Gastroesophageal sphincter (tissue), 3 donors: ENCODE measurements at regions not wholly inside any gene's neighbourhood (a gene's known extent, or its start where the extent isn't known, plus 50 kb on each side); places are given as distances from the start of the nearest gene placed in this dataset.

Experiments
- CTCF ChIP-seq, 4 experiments: fragments of 200-600 bp in 2 of 4; fragments of 450-650 bp in 2 of 4; sonication (generic) in 1 of 4; IDR thresholded peaks; one replicate each; pipeline ENCODE4 v1.5.1; 2017 to 2019; ENCODE audit warnings: antibody characterized with exemption in 4 of 4, mild to moderate bottlenecking in 2 of 4, moderate library complexity in 2 of 4
- EP300 ChIP-seq: sonication (generic); formaldehyde crosslinking; IDR thresholded peaks from one replicate; pipeline ENCODE4 v1.6.1; 2017; ENCODE audit warnings: antibody characterized with exemption, mild to moderate bottlenecking
- POLR2A ChIP-seq, 2 donors: fragments of 450-650 bp; IDR thresholded peaks; one replicate each; pipeline ENCODE4 v1.6.1; 2017; ENCODE audit warnings: antibody characterized with exemption in 2 of 2, mild to moderate bottlenecking in 2 of 2, moderate library complexity in 1 of 2
- POLR2AphosphoS5 ChIP-seq: sonication (generic); formaldehyde crosslinking; IDR thresholded peaks from one replicate; pipeline ENCODE4 v1.6.1; 2017; ENCODE audit warnings: antibody characterized with exemption

- TF ChIP-seq EP300 (no peak), POLR2A (IDR thresholded peaks at IDR 0.05) (no peak), CTCF (IDR thresholded peaks at IDR 0.05) (no peak), POLR2AphosphoS5 (no peak)
Observed at GRCh38 chr5:13385066-13385465, 559.4 kb downstream of the DNAH5 start.
